T-helper 17 cell (primary cell): ENCODE measurements at regions not wholly inside any gene's neighbourhood (a gene's known extent, or its start where the extent isn't known, plus 50 kb on each side); places are given as distances from the start of the nearest gene placed in this dataset.
"Not testable (repeated sequence)": the region's sequence is repeated elsewhere in the genome, so short reads cannot be mapped to it uniquely, and the experiment has no call there.

ENCODE experiments used
- ATAC-seq: fragments of 150-1000 bp; cut with Tn5 transposase; 2 replicates; pipeline ENCODE4 v1.10.0; 2021; ENCODE audit warnings: mild to moderate bottlenecking, moderate library complexity
- DNase-seq, 3 donors: peaks; one replicate each; pipeline versions ENCODE4 v3.0.0 to v3.0.0-alpha.2; 2020 to 2021
- H3K9me3 ChIP-seq: one replicate; pipeline ENCODE4 v1.7.0; 2013; ENCODE audit warnings: low read length, mild to moderate bottlenecking; ENCODE audit not compliant: control insufficient read depth, poor library complexity, severe bottlenecking
- H3K27ac Mint-ChIP-seq: one replicate; pipeline ENCODE4 v1.8.0; 2022; ENCODE audit warnings: mild to moderate bottlenecking, moderate library complexity, mixed read lengths
- H3K27me3 Mint-ChIP-seq: one replicate; pipeline ENCODE4 v1.8.0; 2022; ENCODE audit warnings: mixed read lengths
- H3K36me3 Mint-ChIP-seq: one replicate; pipeline ENCODE4 v1.8.0; 2022; ENCODE audit warnings: low read depth, mixed read lengths
- H3K4me1 Mint-ChIP-seq: one replicate; pipeline ENCODE4 v1.8.0; 2022; ENCODE audit warnings: mild to moderate bottlenecking, mixed read lengths
- H3K4me3 Mint-ChIP-seq: one replicate; pipeline ENCODE4 v1.8.0; 2022; ENCODE audit warnings: mild to moderate bottlenecking, moderate library complexity, mixed read lengths

GRCh38 chr6:170091000-170091638, 199.8 kb downstream of the DLL1 start:
- Mint-ChIP-seq H3K4me3 (no peak overlapping the region), H3K27me3 (peaks cover 6% of the 10 kb centered on the region), H3K36me3 (peaks cover 2% of the 10 kb centered on the region), H3K27ac (peak overlapping the region; percentile 92), H3K4me1 (peaks cover 30% of the 10 kb centered on the region)
- no peak for ATAC-seq
- peak in 1 of 3 donors; percentile 3 for DNase-seq
- no peaks in the 10 kb centered on the region for H3K9me3 ChIP-seq

- DNase-seq (no peak), ATAC-seq (no peak)
- H3K4me1 Mint-ChIP-seq: peaks cover 34% of the 10 kb centered on the region
- H3K9me3 ChIP-seq: no peaks in the 10 kb centered on the region
- peaks cover 3% of the 10 kb centered on the region for H3K27me3 Mint-ChIP-seq
- H3K4me3 Mint-ChIP-seq: peak overlapping the region; percentile 88
- peak overlapping the region; percentile 92 for H3K27ac Mint-ChIP-seq
- peaks cover 2% of the 10 kb centered on the region for H3K36me3 Mint-ChIP-seq
Observed at GRCh38 chr6:170090561-170090960, 200.3 kb downstream of the DLL1 start.

GRCh38 chr6:170089963-170090362, 200.9 kb downstream of the DLL1 start:
- H3K27me3 Mint-ChIP-seq: no peaks in the 10 kb centered on the region
- ATAC-seq (peak; percentile 8), DNase-seq (peak in 1 of 3 donors; percentile 5)
- peak overlapping the region; percentile 92 for H3K27ac Mint-ChIP-seq
- H3K9me3 ChIP-seq: no peaks in the 10 kb centered on the region
- H3K4me3 Mint-ChIP-seq: peak overlapping the region; percentile 88
- peaks cover 2% of the 10 kb centered on the region for H3K36me3 Mint-ChIP-seq
- peaks cover 33% of the 10 kb centered on the region for H3K4me1 Mint-ChIP-seq

- peak in 1 of 3 donors; percentile 8 for DNase-seq
- peak overlapping the region; percentile 97 for H3K4me3 Mint-ChIP-seq
- peaks cover 2% of the 10 kb centered on the region for H3K36me3 Mint-ChIP-seq
- H3K27ac Mint-ChIP-seq: peak overlapping the region; percentile 92
- H3K9me3 ChIP-seq: no peaks in the 10 kb centered on the region
- no peaks in the 10 kb centered on the region for H3K27me3 Mint-ChIP-seq
- peak; percentile 12 for ATAC-seq
- peaks cover 33% of the 10 kb centered on the region for H3K4me1 Mint-ChIP-seq
Observed at GRCh38 chr6:170088582-170088955, 202.3 kb downstream of the DLL1 start.

- H3K4me1 Mint-ChIP-seq: peaks cover 33% of the 10 kb centered on the region
- H3K9me3 ChIP-seq: no peaks in the 10 kb centered on the region
- H3K27ac Mint-ChIP-seq: peak overlapping the region; percentile 92
- ATAC-seq (peak; percentile 68), DNase-seq (peak in 1 of 3 donors; percentile 38)
- H3K4me3 Mint-ChIP-seq: peak overlapping the region; percentile 97
- peaks cover 2% of the 10 kb centered on the region for H3K36me3 Mint-ChIP-seq
- no peaks in the 10 kb centered on the region for H3K27me3 Mint-ChIP-seq
Observed at GRCh38 chr6:170087941-170088581, 202.8 kb downstream of the DLL1 start.

GRCh38 chr6:170087421-170087780, 203.5 kb downstream of the DLL1 start:
- H3K9me3 ChIP-seq, H3K27me3 Mint-ChIP-seq, H3K36me3 Mint-ChIP-seq, ATAC-seq: not testable (repeated sequence)
- DNase-seq: peak in 1 of 3 donors; percentile 29
- peak overlapping the region; percentile 92 for H3K27ac Mint-ChIP-seq
- H3K4me3 Mint-ChIP-seq: peak overlapping the region; percentile 72
- peaks cover 35% of the 10 kb centered on the region for H3K4me1 Mint-ChIP-seq

- Mint-ChIP-seq H3K27ac (peak overlapping the region; percentile 92), H3K4me3 (peak overlapping the region; percentile 72), H3K27me3 (no peaks in the 10 kb centered on the region), H3K4me1 (peaks cover 36% of the 10 kb centered on the region), H3K36me3 (peaks cover 2% of the 10 kb centered on the region)
- ATAC-seq (no peak), DNase-seq (peak in 1 of 3 donors; percentile 6)
- no peaks in the 10 kb centered on the region for H3K9me3 ChIP-seq
Observed at GRCh38 chr6:170086639-170087420, 204.0 kb downstream of the DLL1 start.

- no peaks in the 10 kb centered on the region for H3K27me3 Mint-ChIP-seq
- H3K4me3 Mint-ChIP-seq: no peak overlapping the region
- peak in 1 of 3 donors; percentile 5 for DNase-seq
- peak overlapping the region; percentile 92 for H3K27ac Mint-ChIP-seq
- H3K9me3 ChIP-seq: no peaks in the 10 kb centered on the region
- peaks cover 33% of the 10 kb centered on the region for H3K4me1 Mint-ChIP-seq
- ATAC-seq: no peak
- H3K36me3 Mint-ChIP-seq: peaks cover 2% of the 10 kb centered on the region
Observed at GRCh38 chr6:170085475-170086401, 205.1 kb downstream of the DLL1 start.

GRCh38 chr6:170084166-170084730, 206.6 kb downstream of the DLL1 start:
- H3K4me1 Mint-ChIP-seq: peaks cover 18% of the 10 kb centered on the region
- no peaks in the 10 kb centered on the region for H3K9me3 ChIP-seq
- peaks cover 2% of the 10 kb centered on the region for H3K36me3 Mint-ChIP-seq
- DNase-seq (peak in 1 of 3 donors; percentile 3), ATAC-seq (no peak)
- H3K27me3 Mint-ChIP-seq: no peaks in the 10 kb centered on the region
- no peak overlapping the region for H3K4me3 Mint-ChIP-seq
- no peak overlapping the region for H3K27ac Mint-ChIP-seq

GRCh38 chr6:170083236-170084051, 207.4 kb downstream of the DLL1 start:
- ATAC-seq: no peak
- H3K4me1 Mint-ChIP-seq: peaks cover 14% of the 10 kb centered on the region
- H3K9me3 ChIP-seq: no peaks in the 10 kb centered on the region
- no peak overlapping the region for H3K27ac Mint-ChIP-seq
- H3K4me3 Mint-ChIP-seq: no peak overlapping the region
- no peaks in the 10 kb centered on the region for H3K27me3 Mint-ChIP-seq
- peaks cover 2% of the 10 kb centered on the region for H3K36me3 Mint-ChIP-seq
- peak in 1 of 3 donors; percentile 3 for DNase-seq

- Mint-ChIP-seq H3K27ac (no peak overlapping the region), H3K27me3 (no peaks in the 10 kb centered on the region), H3K4me1 (peaks cover 10% of the 10 kb centered on the region), H3K36me3 (no peaks in the 10 kb centered on the region), H3K4me3 (no peak overlapping the region)
- ATAC-seq (no peak), DNase-seq (peak in 1 of 3 donors; percentile 3)
- H3K9me3 ChIP-seq: no peaks in the 10 kb centered on the region
Observed at GRCh38 chr6:170082531-170083187, 208.2 kb downstream of the DLL1 start.
